ENCODE measurements at regions not wholly inside any gene's neighbourhood (a gene's known extent, or its start where the extent isn't known, plus 50 kb on each side); places are given as distances from the start of the nearest gene placed in this dataset.
"Not testable (repeated sequence)": the region's sequence is repeated elsewhere in the genome, so short reads cannot be mapped to it uniquely, and the experiment has no call there.

DNA sequence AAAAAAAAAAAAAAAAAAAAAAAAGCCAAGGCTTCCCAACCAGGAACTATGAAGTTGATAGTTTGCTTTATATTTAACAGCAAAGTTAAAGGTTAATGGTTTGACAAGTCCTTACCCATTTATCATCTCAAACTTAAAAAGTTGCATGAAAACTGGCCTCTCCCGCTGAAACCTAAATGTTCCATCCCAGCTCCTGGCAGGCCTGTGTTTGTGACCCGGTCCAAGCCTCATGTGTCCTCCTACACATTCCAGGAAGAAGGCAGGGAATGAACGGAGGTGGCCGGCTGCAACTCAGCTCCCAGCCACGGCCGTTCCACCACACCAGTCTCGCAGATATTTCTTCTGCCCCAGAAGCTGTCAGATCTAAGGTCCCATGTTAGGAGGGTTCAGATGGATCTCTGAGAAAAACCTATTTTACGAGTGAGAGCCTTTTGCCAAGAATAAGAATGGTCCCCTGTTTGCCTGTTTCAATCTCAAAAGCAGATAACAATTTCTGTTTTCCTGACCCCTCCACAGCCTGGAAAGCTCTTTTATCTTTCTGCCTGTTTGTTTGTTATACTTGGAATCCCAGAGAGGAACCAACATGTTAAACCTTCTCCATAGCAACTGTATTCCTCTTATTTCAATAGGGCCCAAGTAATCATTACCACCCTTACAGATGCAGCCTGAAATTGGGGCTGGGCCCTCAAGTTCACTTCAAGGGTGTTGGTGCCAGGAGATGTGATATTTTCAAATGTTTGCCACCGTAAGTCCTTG is 56.5 kb downstream of the KCTD12 start:
- no peak for DNase-seq (ENCODE audit: low read depth)

DNA sequence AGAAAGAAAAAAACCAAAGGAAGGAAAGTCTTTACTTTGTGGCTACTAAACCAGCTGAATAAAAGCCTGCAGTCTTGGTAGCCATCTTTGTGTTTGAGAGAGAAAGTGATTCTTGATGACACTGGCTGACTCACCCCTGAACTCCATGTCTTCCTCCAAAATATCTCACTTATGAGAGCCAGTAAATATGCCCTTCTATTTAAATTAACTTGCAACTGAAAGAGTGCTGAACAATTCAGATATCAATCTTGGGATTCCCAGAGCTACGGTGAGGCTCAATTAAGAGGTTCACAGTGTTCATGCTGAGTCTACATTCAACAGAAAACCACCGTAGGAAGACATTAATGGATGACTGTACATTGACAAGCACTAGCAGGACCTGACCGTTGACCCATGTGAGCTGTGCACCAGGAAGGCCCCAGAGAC is 57.9 kb downstream of the KCTD12 start:
- DNase-seq (ENCODE audit: low read depth): no peak

DNA sequence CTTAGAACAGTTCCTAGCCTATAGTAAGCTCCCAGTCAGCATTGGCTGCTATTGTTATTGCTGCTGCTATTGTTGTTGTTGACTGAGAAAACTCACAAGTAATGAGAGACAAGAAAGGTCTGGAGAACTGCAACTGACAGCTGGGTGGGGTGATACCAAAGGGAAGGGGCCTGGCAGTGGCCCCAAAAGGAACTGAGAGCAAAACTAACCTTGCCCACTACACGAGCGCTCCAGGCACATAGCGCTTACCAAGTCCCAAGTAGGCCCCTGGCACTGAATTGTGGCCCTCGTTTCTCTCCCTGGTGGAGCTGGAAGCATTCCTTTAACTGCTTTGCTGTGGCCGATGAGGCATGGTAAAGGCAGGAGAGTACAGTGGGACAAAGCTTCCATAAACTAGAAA is 59.7 kb downstream of the KCTD12 start:
- DNase-seq (ENCODE audit: low read depth): no peak

DNA sequence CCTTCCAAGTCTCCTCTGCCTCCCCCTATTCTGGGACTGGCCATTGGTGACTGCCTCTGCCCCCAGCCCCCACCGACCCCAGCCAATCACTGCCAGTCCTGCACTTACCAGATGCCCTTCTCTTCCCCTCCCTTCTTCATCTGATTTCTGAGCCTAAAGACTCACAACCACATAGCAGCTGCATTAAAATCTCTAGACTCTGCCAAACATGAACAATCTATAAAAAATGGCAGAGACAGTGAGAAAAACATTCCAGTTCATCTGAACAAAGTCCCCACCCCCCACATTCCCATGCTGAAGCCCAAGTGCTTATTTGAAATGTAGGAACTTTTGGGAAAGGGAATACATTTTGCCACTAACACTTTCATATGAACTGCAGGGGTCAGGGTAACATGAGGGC is 60.8 kb downstream of the KCTD12 start:
- no peak for DNase-seq (ENCODE audit: low read depth)

DNA sequence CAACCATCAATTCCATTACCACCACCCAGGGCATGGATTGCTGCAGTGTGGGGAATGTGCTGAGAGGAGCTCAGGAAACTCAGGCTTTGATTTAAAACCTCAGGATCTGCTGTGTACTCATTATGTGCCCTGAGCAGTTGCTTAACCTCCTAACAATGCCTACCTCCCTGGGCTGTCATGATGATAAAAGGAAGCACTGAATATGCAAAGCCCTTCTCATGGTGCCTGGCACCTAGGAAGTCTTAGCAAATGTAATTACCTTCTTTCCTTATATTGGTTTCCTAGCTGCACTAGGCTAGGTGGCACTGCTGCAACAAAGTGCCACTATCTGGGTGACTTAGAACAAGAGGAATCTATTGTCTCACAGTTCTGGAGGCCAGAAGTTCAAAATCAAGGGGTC is 62.2 kb downstream of the KCTD12 start:
- DNase-seq (ENCODE audit: low read depth): no peak

DNA sequence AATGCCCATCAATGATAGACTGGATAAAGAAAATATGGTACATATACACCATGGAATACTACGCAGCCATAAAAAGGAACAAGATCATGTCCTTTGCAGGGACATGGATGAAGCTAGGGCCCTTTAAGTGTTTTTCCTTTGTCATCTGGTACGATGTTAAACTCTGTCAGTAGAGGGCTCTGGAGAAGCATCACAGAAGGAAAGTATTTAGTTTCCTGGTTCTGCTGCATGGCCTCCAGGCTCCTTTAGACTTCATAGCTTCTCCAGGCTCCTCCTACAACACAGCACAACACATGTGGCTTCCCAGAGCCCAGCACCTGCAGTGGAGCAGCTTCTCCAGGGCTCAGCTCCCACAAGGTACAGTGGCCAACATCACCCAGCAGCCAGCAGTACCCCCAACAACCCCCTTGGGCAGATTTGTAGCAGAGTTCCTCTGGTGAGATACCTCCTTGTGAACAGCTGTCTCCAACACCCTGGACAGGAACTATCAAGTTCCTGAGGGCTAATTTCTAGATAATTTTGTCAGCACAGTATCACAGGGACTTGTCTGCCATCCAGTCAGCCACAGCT is 63.4 kb downstream of the KCTD12 start:
- DNase-seq (ENCODE audit: low read depth): no peak

DNA sequence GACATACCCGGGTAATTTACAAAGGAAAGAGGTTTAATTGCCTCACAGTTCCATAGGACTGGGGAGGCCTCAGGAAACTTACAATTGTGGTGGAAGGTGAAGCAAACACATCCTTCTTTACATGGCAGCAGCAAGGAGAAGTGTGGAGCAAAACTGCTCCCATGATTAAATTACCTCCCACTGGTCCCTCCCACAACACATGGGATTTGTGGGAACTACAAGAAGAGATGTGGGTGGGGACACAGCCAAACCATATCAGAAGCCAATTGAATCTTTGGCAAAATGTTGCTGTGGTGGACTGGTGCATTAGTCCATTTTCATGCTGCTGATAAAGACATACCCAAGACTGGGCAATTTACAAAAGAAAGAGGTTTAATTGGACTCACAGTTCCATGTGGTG is 65.0 kb downstream of the KCTD12 start:
- not testable (repeated sequence) for DNase-seq (ENCODE audit: low read depth)

DNA sequence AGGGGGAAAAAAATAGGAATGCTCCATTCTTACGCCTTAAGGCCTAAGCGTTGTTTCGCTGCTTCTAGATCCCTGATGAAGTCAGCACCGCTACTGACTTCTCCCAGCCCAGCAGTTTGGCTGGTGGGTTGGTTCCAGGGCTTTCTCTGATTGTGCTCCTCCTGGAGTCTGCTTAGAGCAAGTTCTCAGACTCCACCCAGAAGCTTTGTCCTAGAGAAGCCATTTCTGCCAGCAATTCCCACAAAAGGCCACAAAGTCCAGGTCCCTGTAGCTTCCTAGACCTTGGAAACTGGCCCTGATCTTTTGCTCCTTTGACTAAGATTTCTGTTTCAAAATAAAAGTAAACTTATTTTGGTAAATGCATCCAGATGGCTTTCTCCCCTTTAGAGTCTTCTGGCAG is 65.4 kb downstream of the KCTD12 start:
- no peak for DNase-seq (ENCODE audit: low read depth)

DNA sequence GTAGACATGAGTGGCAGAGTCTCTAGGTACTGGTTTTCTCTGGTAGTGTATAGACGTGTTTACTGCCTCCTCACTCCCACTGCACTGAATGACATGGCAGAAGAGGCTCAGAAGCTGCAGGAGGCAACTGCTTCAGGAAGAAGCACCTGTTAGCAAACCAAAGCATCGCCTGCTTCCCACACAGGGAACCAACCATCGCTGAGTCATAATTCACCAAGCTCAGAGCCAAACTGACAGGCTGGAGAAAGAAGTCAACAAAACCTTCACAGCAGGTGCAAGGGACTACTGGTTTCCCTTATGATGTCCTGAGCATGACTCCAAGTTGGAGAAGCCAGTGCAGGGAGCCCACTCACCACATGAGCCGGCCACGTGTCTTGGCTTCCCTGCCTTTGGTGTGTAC is 69.8 kb downstream of the KCTD12 start:
- no peak for DNase-seq (ENCODE audit: low read depth)

DNA sequence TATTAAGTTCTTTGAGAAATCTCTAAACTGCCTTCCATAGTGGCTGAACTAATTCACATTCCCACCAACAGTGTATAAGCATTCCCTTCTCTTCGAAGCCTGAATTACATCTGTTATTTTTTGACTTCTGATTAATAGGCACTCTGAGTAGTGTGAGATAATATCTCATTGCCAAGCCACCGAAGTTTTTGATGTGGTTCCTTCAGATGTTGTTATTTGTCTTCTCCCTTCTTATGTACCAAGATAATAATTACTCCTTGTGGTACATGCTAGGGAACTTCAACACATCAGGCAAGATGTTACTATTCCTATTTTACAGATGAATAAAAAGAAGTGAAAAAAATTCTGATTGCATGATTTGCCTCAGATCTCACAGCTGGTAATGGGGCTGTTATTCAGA is 70.9 kb downstream of the KCTD12 start:
- no peak for DNase-seq (ENCODE audit: low read depth)

DNA sequence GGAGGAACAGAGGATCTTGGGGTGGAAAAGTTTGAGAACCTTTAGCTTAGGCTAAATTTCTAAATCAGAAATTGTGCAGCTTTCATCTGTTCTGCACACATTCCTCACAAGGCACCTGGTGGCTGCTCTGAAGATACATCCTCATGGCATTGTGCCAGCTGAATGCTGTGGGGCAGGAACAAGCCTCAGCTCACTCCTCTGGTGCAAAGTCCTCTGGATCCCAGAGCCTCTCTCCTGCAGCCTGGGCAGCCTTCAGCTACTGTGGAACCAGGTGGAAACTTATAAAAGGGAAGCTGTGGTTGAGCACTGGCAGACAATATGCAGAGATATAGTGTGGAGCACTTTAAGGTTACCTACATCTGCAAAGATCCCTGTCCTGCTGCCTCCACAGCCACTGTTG is 72.3 kb downstream of the KCTD12 start:
- DNase-seq (ENCODE audit: low read depth): no peak

DNA sequence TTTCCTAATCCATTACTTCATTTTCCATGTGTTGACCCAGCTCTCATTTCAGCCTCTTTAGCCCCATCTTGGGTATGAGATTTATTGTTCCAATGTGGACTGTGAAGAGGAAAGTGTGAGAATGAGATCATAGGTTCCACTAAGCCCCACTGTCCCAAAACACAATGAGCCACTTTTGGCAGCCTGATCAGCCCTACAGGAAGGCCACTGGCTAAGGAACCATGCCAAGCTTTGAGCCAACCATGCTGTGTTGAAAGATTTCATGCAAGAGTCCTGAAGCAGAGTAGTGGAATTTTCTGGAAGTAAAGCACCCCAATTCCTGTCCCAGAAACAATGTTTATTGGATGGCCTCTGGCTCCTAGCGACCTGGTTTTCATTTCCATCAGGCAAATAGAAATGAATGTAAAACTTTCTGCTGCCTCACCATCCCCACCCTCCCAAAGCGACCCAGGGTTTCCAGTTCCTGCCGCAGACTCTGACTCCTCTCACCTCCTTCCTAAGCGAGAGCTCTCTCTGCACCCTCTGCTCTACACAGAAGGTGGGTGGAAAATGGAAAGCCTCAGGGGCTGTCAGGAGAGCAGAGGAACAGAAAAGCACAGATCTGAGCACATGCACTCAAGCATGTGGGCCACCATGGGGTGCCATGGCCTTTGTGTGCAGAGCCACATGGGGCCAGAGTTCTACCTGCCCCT is 73.1 kb downstream of the KCTD12 start:
- DNase-seq (ENCODE audit: low read depth): no peak

DNA sequence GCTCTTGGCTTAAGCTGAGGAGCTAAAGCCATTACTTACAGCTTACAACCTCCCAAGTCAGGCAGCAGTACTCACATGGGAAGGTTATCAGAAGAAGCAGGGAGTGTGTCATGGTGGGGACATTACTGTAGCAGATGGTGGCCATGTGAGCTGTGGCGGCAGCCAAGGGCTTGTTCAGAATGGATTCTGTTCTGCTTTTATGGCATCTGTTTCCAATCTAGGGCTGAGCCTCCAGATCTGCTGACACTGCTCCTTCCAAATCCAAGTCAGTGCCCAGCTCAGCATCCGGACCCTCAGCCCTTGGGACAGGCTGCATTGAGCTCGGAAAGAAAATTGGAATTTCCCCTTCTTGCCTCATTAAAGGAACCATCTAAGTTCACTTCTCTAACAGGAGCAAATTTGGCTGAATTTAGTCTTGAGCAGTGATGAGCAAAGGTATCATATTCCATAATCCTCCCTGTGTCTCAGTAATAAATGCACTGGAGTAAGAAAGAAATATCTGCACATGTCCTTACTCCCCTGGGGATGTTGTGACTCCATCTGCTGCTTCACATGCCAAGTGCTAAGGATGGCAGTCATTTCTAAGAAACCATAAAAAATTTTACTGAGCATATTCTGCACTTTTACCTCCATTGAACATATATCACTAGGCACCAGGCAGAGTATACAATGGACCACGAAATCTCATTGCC is 73.9 kb downstream of the KCTD12 start:
- DNase-seq (ENCODE audit: low read depth): no peak

DNA sequence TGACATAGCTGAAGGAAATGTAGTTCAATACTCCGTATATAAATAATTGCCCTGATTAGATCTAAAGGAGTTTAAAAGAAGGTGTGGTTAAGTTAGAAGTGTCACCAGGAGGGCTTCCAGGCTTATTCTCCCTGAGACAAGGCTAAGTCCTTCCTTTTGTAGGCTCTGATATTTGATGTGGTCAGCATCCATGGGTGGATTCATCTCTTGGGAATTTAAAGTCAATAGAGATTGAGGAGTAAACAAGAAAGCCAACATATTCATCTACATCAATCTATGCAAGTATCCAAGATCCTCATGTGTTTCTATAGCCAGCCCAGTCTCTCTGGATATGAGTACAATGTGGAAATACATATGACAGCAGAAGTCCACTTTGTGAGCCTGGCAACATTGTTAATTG is 76.8 kb downstream of the KCTD12 start:
- no peak for DNase-seq (ENCODE audit: low read depth)

DNA sequence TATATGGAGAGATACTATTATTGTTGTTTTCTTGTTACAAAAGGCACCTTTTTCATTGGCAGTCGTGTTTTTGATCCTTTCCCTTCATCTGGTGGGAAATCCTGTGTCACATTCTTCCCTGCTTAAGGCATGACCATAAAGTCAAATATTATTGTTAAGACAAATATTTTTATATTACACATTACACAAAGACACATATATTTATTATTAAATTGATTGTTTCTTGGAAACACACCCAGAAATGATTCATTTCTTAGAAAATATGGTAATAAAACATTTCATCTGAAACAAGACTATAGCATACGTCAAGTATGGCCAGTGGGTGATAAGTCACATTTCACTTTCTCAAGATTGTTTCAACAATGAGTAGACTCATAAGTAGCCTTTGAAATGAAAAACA is 77.3 kb downstream of the KCTD12 start:
- DNase-seq (ENCODE audit: low read depth): no peak

DNA sequence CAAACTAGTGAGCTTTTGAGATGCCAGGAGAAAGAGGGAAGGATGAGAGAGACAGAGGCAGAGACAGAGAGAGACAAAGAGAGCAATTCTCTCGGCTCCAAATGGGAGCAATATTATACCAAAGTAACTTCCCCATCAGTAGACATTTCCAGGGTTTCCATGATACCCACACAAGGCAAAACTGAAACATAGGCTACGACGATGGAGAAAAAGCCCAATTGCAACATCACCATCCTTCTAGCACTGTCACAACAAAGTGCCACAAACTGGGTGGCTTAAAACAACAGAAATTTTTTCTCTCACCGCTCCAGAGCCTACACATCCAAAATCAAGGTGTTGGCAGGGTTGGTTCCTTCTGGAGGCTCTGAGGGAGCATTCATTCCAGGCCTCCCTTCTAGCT is 81.4 kb downstream of the KCTD12 start:
- no peak for DNase-seq (ENCODE audit: low read depth)

DNA sequence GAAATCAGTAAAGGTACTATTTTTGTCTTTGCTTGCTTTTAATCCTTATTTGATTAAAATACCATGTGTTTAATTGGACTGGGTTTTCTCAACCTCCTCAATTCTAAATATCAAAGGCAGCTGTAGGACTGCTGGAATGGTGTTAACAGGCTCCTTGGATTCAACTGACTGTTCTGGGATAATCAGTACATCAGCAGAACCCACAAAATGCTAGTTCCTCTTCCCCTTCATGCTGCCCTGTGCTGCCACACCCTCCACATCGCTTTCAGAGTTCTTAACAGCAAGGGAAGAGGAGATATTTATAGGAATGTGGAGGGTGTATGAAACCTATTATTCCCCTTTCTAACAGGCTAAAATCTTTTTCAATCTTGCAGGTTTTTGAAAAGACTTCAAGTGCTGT is 82.4 kb downstream of the KCTD12 start:
- no peak for DNase-seq (ENCODE audit: low read depth)

DNA sequence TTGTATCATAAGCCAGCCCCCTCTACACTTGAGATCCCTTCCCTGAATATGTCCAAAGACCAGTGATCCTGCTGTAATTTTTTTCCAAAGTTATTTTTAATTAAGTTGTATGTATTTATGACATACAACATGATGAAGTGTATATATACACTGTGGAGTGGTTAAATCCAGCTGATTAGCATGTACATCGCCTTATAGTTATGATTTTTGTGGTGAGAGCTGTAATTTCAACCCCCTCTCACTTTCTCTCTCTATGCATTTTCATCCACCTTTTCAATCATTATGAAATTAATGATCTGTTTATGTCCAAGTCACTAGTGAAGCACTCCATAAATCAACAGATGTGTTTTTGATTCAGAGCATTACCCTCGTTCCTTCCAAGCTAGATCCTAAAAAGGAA is 85.3 kb downstream of the KCTD12 start:
- DNase-seq (ENCODE audit: low read depth): no peak

DNA sequence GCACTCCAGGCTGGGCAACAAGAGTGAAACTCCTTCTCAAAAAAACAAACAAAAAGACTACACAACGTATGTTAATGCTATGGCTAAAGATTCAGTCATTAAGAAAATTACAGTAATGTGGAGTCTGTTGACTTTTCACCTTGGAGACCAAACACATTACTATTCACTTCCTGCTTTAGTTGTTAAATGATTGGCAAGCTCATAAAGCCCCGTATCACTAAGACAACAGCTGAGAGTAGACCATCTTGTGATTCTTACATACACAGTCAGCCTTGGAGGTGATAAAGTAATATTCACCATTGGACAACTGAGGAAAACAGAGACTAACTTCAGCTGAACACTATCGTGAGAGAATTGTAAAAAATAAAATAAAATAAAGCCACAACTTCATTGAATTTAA is 86.5 kb downstream of the KCTD12 start:
- DNase-seq (ENCODE audit: low read depth): no peak

DNA sequence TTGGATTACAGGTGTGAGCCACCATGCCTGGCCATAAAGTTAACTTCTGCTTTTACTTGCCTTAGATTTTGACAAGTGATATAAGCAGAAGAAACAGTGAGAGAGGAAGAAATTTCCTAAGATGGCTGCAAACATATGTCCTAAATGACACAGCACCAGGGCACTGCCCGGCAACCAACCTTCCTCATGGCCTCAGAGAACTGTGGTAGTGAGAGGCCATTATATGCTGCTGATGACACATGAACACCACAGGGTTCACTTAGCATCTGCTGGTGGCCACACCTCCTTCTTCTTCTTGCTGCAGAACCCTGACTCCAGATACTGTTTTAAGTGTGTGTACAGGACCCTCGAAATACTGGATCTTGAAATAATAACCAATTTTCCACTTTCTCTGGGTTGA is 88.2 kb downstream of the KCTD12 start:
- no peak for DNase-seq (ENCODE audit: low read depth)

DNA sequence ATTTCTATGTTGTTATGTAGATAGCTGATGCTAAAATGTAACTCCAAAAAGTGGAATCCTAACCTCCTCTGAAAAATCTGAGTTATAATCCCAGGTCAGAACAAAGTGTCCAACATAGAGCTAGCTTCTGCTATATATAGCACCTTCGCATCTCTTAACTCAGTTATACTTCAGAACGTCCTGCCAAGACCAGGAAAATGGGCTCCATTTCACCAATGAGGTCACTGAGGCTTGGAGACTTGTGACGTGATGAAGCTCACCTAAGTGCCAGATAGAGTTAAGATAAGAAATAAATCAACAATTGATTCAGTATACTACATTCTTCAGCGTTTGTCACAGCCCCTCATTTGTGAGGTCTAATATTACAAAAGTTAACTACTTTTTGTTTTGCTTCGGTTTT is 88.8 kb downstream of the KCTD12 start:
- DNase-seq (ENCODE audit: low read depth): no peak

DNA sequence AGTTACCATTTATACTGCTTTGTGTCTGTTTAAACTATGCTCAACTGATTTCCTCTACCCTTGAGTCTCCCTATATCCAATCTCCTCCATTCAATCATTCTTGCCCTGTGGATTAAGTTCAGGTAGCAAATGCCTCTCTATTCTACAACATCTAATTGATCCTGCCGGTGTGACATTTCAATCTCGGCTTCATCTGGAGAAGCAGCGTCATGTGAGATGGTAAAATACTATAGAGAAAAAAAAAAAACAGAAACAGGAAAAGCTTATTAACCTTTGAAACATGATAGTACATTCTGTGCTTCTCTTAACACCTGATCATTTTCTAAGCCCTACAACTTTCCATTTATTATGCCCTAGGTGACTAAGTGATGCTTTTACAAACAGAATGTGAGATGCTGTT is 89.4 kb downstream of the KCTD12 start:
- DNase-seq (ENCODE audit: low read depth): no peak
